BE2C (cell line): ENCODE measurements at regions not wholly inside any gene's neighbourhood (a gene's known extent, or its start where the extent isn't known, plus 50 kb on each side); places are given as distances from the start of the nearest gene placed in this dataset.

Experiments used
- DNase-seq: peaks from one replicate; pipeline ENCODE4 v3.0.0-alpha.2; 2020
- H3K27me3 ChIP-seq: fragments of 250-450 bp; sonication (Bioruptor Pico); 2 replicates; pipeline ENCODE4 v1.5.1; 2020; ENCODE audit warnings: mild to moderate bottlenecking
- H3K36me3 ChIP-seq: fragments of 250-450 bp; sonication (Bioruptor Pico); 2 replicates; pipeline ENCODE4 v1.5.1; 2020; ENCODE audit warnings: mild to moderate bottlenecking
- H3K4me1 ChIP-seq: fragments of 250-450 bp; sonication (Bioruptor Pico); 2 replicates; pipeline ENCODE4 v1.5.1; 2020
- H3K4me3 ChIP-seq: 2 replicates; pipeline ENCODE4 v1.5.1; 2011; ENCODE audit warnings: low read depth, low read length
- H3K9me3 ChIP-seq: fragments of 250-450 bp; sonication (Bioruptor Pico); 2 replicates; pipeline ENCODE4 v1.5.1; 2020
- CTCF ChIP-seq: IDR thresholded peaks from 2 replicates; pipeline ENCODE4 v1.5.1; 2012; ENCODE audit warnings: mild to moderate bottlenecking, low read depth, low read length

GRCh38 chr5:103375350-103375749, 116.8 kb downstream of the MACIR start:
- Histone ChIP-seq H3K4me1 (no peaks in the 10 kb centered on the region; the same call in 1 of the 2 replicates), H3K36me3 (no peaks in the 10 kb centered on the region), H3K9me3 (no peaks in the 10 kb centered on the region; the same call in 1 of the 2 replicates), H3K27me3 (no peaks in the 10 kb centered on the region), H3K4me3 (no peak overlapping the region)
- DNase-seq = no peak
- peak; percentile 24; the same call in 1 of the 2 replicates for TF ChIP-seq CTCF

GRCh38 chr5:103374473-103374963, 116.0 kb downstream of the MACIR start:
- no peaks in the 10 kb centered on the region for H3K9me3 ChIP-seq
- H3K36me3 ChIP-seq = no peaks in the 10 kb centered on the region
- no peaks in the 10 kb centered on the region for H3K27me3 ChIP-seq
- DNase-seq = no peak
- no peak overlapping the region for H3K4me3 ChIP-seq
- no peak for TF ChIP-seq CTCF
- no peaks in the 10 kb centered on the region; the same call in 1 of the 2 replicates for H3K4me1 ChIP-seq

GRCh38 chr5:103373597-103374472, 115.3 kb downstream of the MACIR start:
- Histone ChIP-seq H3K27me3 (no peaks in the 10 kb centered on the region), H3K4me3 (no peak overlapping the region), H3K36me3 (no peaks in the 10 kb centered on the region), H3K9me3 (no peaks in the 10 kb centered on the region), H3K4me1 (no peaks in the 10 kb centered on the region; the same call in 1 of the 2 replicates)
- TF ChIP-seq CTCF = no peak
- DNase-seq = no peak

GRCh38 chr5:103371046-103371607, 112.6 kb downstream of the MACIR start:
- no peaks in the 10 kb centered on the region for H3K27me3 ChIP-seq
- no peak overlapping the region for H3K4me3 ChIP-seq
- no peaks in the 10 kb centered on the region; the same call in 1 of the 2 replicates for H3K4me1 ChIP-seq
- DNase-seq = no peak
- H3K9me3 ChIP-seq = no peaks in the 10 kb centered on the region
- no peak for TF ChIP-seq CTCF
- H3K36me3 ChIP-seq = no peaks in the 10 kb centered on the region

- no peak overlapping the region for H3K4me3 ChIP-seq
- no peaks in the 10 kb centered on the region for H3K27me3 ChIP-seq
- no peaks in the 10 kb centered on the region for H3K36me3 ChIP-seq
- TF ChIP-seq CTCF = no peak
- no peaks in the 10 kb centered on the region; the same call in 1 of the 2 replicates for H3K4me1 ChIP-seq
- H3K9me3 ChIP-seq = no peaks in the 10 kb centered on the region
- no peak for DNase-seq
Measured at GRCh38 chr5:103369125-103370120, 110.9 kb downstream of the MACIR start.
